ENCODE measurements at regions not wholly inside any gene's neighbourhood (a gene's known extent, or its start where the extent isn't known, plus 50 kb on each side); places are given as distances from the start of the nearest gene placed in this dataset.

GRCh38 chr16:82232806-82233205 lies 62.8 kb upstream of the MPHOSPH6 start:
- no peak overlapping the region for H3K4me3 Mint-ChIP-seq
- no peaks in the 10 kb centered on the region for H3K4me1 ChIP-seq
- H3K4me3 ChIP-seq, result no peak overlapping the region
- H3K27me3 ChIP-seq, result no peaks in the 10 kb centered on the region
- TF ChIP-seq CTCF (IDR thresholded peaks at IDR 0.05) (no peak), EZH2 (IDR thresholded peaks at IDR 0.05) (no peak), EZH2phosphoT487 (IDR thresholded peaks at IDR 0.05) (no peak)
- no peaks in the 10 kb centered on the region for H4K20me1 ChIP-seq (ENCODE audit: low read depth)
- H2AFZ ChIP-seq (replicated peaks), result no peak overlapping the region
- H3K9ac ChIP-seq, result no peak overlapping the region
- no peaks in the 10 kb centered on the region for H3K9me3 Mint-ChIP-seq
- H3F3A ChIP-seq (ENCODE audit: low read depth), result no peaks in the 10 kb centered on the region
- no peaks in the 10 kb centered on the region for H3K36me3 Mint-ChIP-seq
- H3K27ac Mint-ChIP-seq, result no peak overlapping the region
- peaks cover 6% of the 10 kb centered on the region for H3K27me3 Mint-ChIP-seq (ENCODE audit: insufficient read depth, low read depth)
- no peak for DNase-seq (ENCODE audit: low spot score)
- no peaks in the 10 kb centered on the region for H3K36me3 ChIP-seq
- no peaks in the 10 kb centered on the region for H3K9me3 ChIP-seq (ENCODE audit: low read depth)
- H3K4me2 ChIP-seq, result no peak overlapping the region
- H3K27ac ChIP-seq, result no peak overlapping the region
- peaks cover 9% of the 10 kb centered on the region for H3K4me1 Mint-ChIP-seq
- no peaks in the 10 kb centered on the region for H3K79me2 ChIP-seq (ENCODE audit: low read depth)

GRCh38 chr16:82231008-82231787 lies 61.2 kb upstream of the MPHOSPH6 start:
- no peak overlapping the region for H3K27ac Mint-ChIP-seq

GRCh38 chr16:82229800-82230619 lies 60.0 kb upstream of the MPHOSPH6 start:
- DNase-seq (ENCODE audit: low spot score), result peak; percentile 86
- no peak overlapping the region for H3K9ac ChIP-seq
- H2AFZ ChIP-seq (replicated peaks), result no peak overlapping the region
- H3K79me2 ChIP-seq (ENCODE audit: low read depth), result no peaks in the 10 kb centered on the region
- no peaks in the 10 kb centered on the region for H3K36me3 ChIP-seq
- TF ChIP-seq EZH2 (IDR thresholded peaks at IDR 0.05), result no peak
- TF ChIP-seq CTCF (IDR thresholded peaks at IDR 0.05), result peak; percentile 96
- no peak for TF ChIP-seq EZH2phosphoT487 (IDR thresholded peaks at IDR 0.05)
- H3K4me2 ChIP-seq, result no peak overlapping the region
- Mint-ChIP-seq H3K9me3 (no peaks in the 10 kb centered on the region), H3K4me3 (no peak overlapping the region), H3K4me1 (peaks cover 9% of the 10 kb centered on the region), H3K27ac (peak overlapping the region; percentile 22), H3K36me3 (no peaks in the 10 kb centered on the region), H3K27me3 (ENCODE audit: insufficient read depth, low read depth) (peaks cover 6% of the 10 kb centered on the region)
- H3K27me3 ChIP-seq, result no peaks in the 10 kb centered on the region
- no peaks in the 10 kb centered on the region for H3F3A ChIP-seq (ENCODE audit: low read depth)
- no peak overlapping the region for H3K27ac ChIP-seq
- H3K4me1 ChIP-seq, result no peaks in the 10 kb centered on the region
- no peaks in the 10 kb centered on the region for H3K9me3 ChIP-seq (ENCODE audit: low read depth)
- H3K4me3 ChIP-seq, result no peak overlapping the region
- H4K20me1 ChIP-seq (ENCODE audit: low read depth), result no peaks in the 10 kb centered on the region

More at GRCh38 chr16:82231008-82231787, 61.2 kb upstream of the MPHOSPH6 start:
- Histone ChIP-seq H3K4me3 (no peak overlapping the region), H3K27me3 (no peaks in the 10 kb centered on the region), H3K9ac (no peak overlapping the region), H3K4me1 (no peaks in the 10 kb centered on the region), H3K36me3 (no peaks in the 10 kb centered on the region), H3K4me2 (no peak overlapping the region), H3F3A (ENCODE audit: low read depth) (no peaks in the 10 kb centered on the region), H2AFZ (replicated peaks) (no peak overlapping the region), H3K79me2 (ENCODE audit: low read depth) (no peaks in the 10 kb centered on the region), H4K20me1 (ENCODE audit: low read depth) (no peaks in the 10 kb centered on the region), H3K9me3 (ENCODE audit: low read depth) (no peaks in the 10 kb centered on the region), H3K27ac (no peak overlapping the region)
- Mint-ChIP-seq H3K4me3 (no peak overlapping the region), H3K36me3 (no peaks in the 10 kb centered on the region), H3K4me1 (peaks cover 9% of the 10 kb centered on the region), H3K27me3 (ENCODE audit: insufficient read depth, low read depth) (peaks cover 6% of the 10 kb centered on the region), H3K9me3 (no peaks in the 10 kb centered on the region)
- TF ChIP-seq EZH2phosphoT487 (IDR thresholded peaks at IDR 0.05), result no peak
- TF ChIP-seq EZH2 (IDR thresholded peaks at IDR 0.05), result no peak
- no peak for TF ChIP-seq CTCF (IDR thresholded peaks at IDR 0.05)
- DNase-seq (ENCODE audit: low spot score), result no peak

All from neural progenitor cell (in vitro differentiated cells).